Loucy (cell line): ENCODE measurements at regions not wholly inside any gene's neighbourhood (a gene's known extent, or its start where the extent isn't known, plus 50 kb on each side); places are given as distances from the start of the nearest gene placed in this dataset.

Experiments used
- H2AFZ ChIP-seq: fragments of 200-600 bp; sonication (generic); 2 replicates; pipeline ENCODE4 v1.6.0; 2016; ENCODE audit warnings: antibody characterized with exemption, mild to moderate bottlenecking, low read length, moderate library complexity
- H3F3A ChIP-seq: fragments of 200-600 bp; 2 replicates; pipeline ENCODE4 v1.6.0; 2016; ENCODE audit warnings: antibody characterized with exemption, low read depth, mild to moderate bottlenecking
- H3K27me3 ChIP-seq: fragments of 200-600 bp; sonication (generic); 2 replicates; pipeline ENCODE4 v1.6.1; 2014; ENCODE audit warnings: low read length, mild to moderate bottlenecking; ENCODE audit not compliant: insufficient read depth, poor library complexity, severe bottlenecking
- H3K36me3 ChIP-seq: fragments of 200-600 bp; sonication (generic); 2 replicates; pipeline ENCODE4 v1.6.1; 2016; ENCODE audit warnings: low read length; ENCODE audit not compliant: insufficient read depth
- H3K4me1 ChIP-seq: fragments of 200-600 bp; sonication (generic); 2 replicates; pipeline ENCODE4 v1.5.1; 2014; ENCODE audit warnings: low read length, mild to moderate bottlenecking; ENCODE audit not compliant: insufficient read depth, poor library complexity, severe bottlenecking
- H3K4me2 ChIP-seq: fragments of 200-600 bp; sonication (generic); 2 replicates; pipeline ENCODE4 v1.6.0; 2014; ENCODE audit warnings: antibody characterized with exemption, low read length, low read depth, mild to moderate bottlenecking; ENCODE audit not compliant: poor library complexity, severe bottlenecking
- H3K4me3 ChIP-seq: fragments of 200-600 bp; sonication (generic); 2 replicates; pipeline ENCODE4 v1.5.1; 2014; ENCODE audit warnings: low read length, mild to moderate bottlenecking, mixed read lengths; ENCODE audit not compliant: poor library complexity, severe bottlenecking
- H3K79me2 ChIP-seq: fragments of 200-600 bp; sonication (generic); 2 replicates; pipeline ENCODE4 v1.6.1; 2014; ENCODE audit warnings: low read length; ENCODE audit not compliant: insufficient read depth
- H3K9ac ChIP-seq: fragments of 200-600 bp; sonication (generic); 2 replicates; pipeline ENCODE4 v1.6.0; 2014; ENCODE audit warnings: mild to moderate bottlenecking, low read depth, low read length, moderate library complexity; ENCODE audit not compliant: poor library complexity, severe bottlenecking
- H3K9me2 ChIP-seq: fragments of 200-600 bp; sonication (generic); replicated peaks from 2 replicates; pipeline ENCODE4 v1.6.1; 2016; ENCODE audit warnings: low read depth, low read length, mixed read lengths
- H3K9me3 ChIP-seq: fragments of 200-600 bp; sonication (generic); 2 replicates; pipeline ENCODE4 v1.6.1; 2014; ENCODE audit warnings: mild to moderate bottlenecking, antibody characterized with exemption, low read length, low read depth; ENCODE audit not compliant: insufficient read depth
- H4K20me1 ChIP-seq: fragments of 200-600 bp; sonication (generic); 2 replicates; pipeline ENCODE4 v1.6.0; 2014; ENCODE audit warnings: antibody characterized with exemption, low read length, mild to moderate bottlenecking; ENCODE audit not compliant: insufficient read depth, poor library complexity, severe bottlenecking
- EZH2phosphoT487 ChIP-seq: fragments of 200-600 bp; IDR thresholded peaks from 2 replicates; pipeline ENCODE4 v1.6.1; 2018; ENCODE audit warnings: antibody characterized with exemption, mild to moderate bottlenecking, moderate library complexity, borderline replicate concordance
- TF ChIP-seq, protein P1 (sequence below): fragments of 200-600 bp; sonication (generic); conservative IDR thresholded peaks from 2 replicates; pipeline ENCODE4 v1.5.1; 2014; ENCODE audit warnings: mild to moderate bottlenecking, antibody characterized with exemption, low read length

GRCh38 chr1:81702079-81702715 is 98.5 kb upstream of the ADGRL2 start:
- no peaks in the 10 kb centered on the region for H3K4me1 ChIP-seq
- H2AFZ ChIP-seq, result no peak overlapping the region
- H3K79me2 ChIP-seq, result no peaks in the 10 kb centered on the region
- H3K4me3 ChIP-seq, result no peak overlapping the region
- TF ChIP-seq, protein P1, sequence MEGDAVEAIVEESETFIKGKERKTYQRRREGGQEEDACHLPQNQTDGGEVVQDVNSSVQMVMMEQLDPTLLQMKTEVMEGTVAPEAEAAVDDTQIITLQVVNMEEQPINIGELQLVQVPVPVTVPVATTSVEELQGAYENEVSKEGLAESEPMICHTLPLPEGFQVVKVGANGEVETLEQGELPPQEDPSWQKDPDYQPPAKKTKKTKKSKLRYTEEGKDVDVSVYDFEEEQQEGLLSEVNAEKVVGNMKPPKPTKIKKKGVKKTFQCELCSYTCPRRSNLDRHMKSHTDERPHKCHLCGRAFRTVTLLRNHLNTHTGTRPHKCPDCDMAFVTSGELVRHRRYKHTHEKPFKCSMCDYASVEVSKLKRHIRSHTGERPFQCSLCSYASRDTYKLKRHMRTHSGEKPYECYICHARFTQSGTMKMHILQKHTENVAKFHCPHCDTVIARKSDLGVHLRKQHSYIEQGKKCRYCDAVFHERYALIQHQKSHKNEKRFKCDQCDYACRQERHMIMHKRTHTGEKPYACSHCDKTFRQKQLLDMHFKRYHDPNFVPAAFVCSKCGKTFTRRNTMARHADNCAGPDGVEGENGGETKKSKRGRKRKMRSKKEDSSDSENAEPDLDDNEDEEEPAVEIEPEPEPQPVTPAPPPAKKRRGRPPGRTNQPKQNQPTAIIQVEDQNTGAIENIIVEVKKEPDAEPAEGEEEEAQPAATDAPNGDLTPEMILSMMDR, result no peak
- TF ChIP-seq EZH2phosphoT487, result no peak
- no peaks in the 10 kb centered on the region for H4K20me1 ChIP-seq
- no peaks in the 10 kb centered on the region for H3K9me2 ChIP-seq
- H3K27me3 ChIP-seq, result no peaks in the 10 kb centered on the region
- H3K9ac ChIP-seq, result no peak overlapping the region
- no peaks in the 10 kb centered on the region for H3F3A ChIP-seq
- H3K9me3 ChIP-seq, result no peaks in the 10 kb centered on the region
- no peak overlapping the region for H3K4me2 ChIP-seq
- H3K36me3 ChIP-seq, result no peaks in the 10 kb centered on the region

DNA sequence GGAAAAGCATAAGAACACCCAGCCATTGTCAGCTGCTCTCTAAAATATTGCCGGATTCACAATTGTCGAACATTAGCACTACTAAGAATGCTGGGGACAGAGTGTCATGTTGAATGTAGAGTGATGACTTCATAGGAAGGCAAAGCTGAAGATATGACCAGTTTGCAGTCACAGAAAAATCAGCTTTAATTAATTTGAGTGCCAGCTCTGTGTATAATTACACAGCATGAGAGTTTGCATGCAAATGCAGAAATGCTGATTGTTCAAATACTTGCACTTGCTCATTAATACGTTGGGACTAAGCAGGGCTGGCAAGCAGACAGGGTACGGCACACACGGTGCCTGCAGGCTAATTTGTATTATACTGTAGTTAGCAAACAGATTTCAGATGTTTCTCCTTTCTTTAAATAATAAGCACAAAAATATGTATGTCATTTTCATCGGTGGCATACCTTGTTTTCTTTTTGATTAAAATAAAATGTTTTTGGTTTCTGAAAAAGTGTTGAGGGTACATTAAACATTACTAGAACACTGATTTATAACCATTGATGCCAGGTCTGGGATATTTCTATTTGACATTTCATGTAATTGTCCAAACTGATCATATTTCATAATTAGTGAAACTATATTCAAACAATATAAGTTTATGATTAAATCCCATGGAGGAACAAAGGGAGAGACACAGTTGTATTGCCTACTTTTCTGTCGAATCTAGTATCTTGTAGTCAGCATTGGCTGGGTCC is 99.8 kb upstream of the ADGRL2 start:
- Histone ChIP-seq H3K4me2 (no peak overlapping the region), H2AFZ (no peak overlapping the region), H3K4me1 (no peaks in the 10 kb centered on the region), H3K9me2 (no peaks in the 10 kb centered on the region), H3K27me3 (no peaks in the 10 kb centered on the region), H3K9ac (no peak overlapping the region), H4K20me1 (no peaks in the 10 kb centered on the region), H3K79me2 (no peaks in the 10 kb centered on the region), H3F3A (no peaks in the 10 kb centered on the region), H3K36me3 (no peaks in the 10 kb centered on the region), H3K4me3 (no peak overlapping the region), H3K9me3 (no peaks in the 10 kb centered on the region)
- no peak for TF ChIP-seq EZH2phosphoT487

- no peaks in the 10 kb centered on the region for H3F3A ChIP-seq
- no peak overlapping the region for H3K4me3 ChIP-seq
- no peaks in the 10 kb centered on the region for H3K79me2 ChIP-seq
- TF ChIP-seq EZH2phosphoT487, result no peak
- TF ChIP-seq, protein P1, result no peak
- no peak overlapping the region for H3K9ac ChIP-seq
- H3K36me3 ChIP-seq, result no peaks in the 10 kb centered on the region
- no peaks in the 10 kb centered on the region for H3K4me1 ChIP-seq
- H3K4me2 ChIP-seq, result no peak overlapping the region
- H3K9me2 ChIP-seq, result no peaks in the 10 kb centered on the region
- H2AFZ ChIP-seq, result no peak overlapping the region
- no peaks in the 10 kb centered on the region for H3K27me3 ChIP-seq
- H3K9me3 ChIP-seq, result no peaks in the 10 kb centered on the region
- no peaks in the 10 kb centered on the region for H4K20me1 ChIP-seq
Observed at GRCh38 chr1:81699234-81699633, 101.5 kb upstream of the ADGRL2 start.
